GM19238 (cell line): ENCODE measurements at regions not wholly inside any gene's neighbourhood (a gene's known extent, or its start where the extent isn't known, plus 50 kb on each side); places are given as distances from the start of the nearest gene placed in this dataset.
A peak's percentile ranks its signal among the peaks of the same experiment; 100 is the strongest.

Source experiments
- DNase-seq: peaks from one replicate; pipeline ENCODE4 v3.0.0; 2011; ENCODE audit warnings: low spot score; ENCODE audit not compliant: insufficient read length

DNA sequence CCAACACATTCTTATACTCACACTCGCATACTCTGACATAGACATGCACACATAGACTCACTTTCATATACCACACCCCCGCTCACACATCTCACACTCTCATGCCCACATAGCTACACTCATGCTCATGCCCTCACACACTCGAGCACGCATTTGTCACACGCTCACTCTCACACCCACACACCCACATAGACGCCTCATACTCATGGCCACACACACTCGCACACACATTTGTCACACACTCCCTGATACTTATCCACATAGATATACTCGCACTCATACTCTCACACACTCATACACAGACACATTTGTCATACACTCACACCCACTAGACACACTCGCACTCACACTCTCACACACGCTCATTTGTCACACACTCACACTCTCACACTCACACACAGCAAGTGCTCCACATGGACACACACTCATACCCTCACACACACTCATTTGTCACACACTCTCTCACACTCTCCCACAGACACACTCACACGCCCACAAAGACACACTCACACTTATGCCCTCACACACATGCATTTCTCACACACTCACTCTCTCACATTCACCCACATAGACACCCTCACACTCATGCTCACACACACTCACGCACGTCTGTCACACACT, 50.9 kb downstream of the TNP1 start:
- no peak for DNase-seq

DNA sequence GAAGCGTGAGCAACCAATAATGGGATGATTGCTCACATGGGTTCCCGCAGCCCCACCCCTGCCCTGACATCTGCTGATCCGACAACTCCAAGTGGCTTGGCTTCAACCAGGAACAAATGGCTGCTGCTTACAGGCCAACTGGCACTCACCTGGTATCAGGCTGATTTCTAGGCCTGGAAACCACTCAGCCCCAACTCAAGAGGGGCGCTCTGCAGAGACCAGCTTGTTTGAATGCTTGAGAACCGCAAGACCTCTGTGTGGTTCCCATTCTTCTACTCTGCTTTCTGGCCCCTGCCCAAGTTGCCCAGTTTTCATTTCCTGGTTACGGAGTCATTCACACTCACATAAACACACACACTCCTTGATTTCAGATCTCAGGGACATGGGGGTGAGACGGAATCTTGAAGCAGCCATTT, 52.0 kb downstream of the TNP1 start:
- DNase-seq = no peak

GRCh38 chr2:216804357-216805350, 55.2 kb downstream of the TNP1 start:
- DNase-seq = no peak

DNA sequence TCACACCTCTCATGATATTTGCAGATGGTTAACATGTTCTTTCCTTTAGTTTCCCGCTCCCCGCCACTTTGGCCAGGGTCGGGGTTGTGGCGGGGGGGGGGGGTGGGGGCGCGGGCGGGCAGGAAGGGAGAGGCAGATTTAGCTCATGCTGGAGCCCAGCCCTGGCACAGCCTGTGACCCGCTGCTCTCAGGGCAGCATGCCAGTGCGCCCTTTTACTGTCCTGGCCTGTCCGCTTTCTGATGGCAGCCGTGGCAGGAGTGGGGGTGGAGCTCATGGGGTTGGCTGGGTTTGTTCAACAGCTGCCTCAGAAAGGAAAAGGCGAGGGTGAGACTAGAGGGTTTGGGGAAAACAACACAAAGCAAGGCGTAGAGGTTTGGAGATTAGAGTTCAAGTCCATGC, 56.1 kb downstream of the TNP1 start:
- no peak for DNase-seq

DNA sequence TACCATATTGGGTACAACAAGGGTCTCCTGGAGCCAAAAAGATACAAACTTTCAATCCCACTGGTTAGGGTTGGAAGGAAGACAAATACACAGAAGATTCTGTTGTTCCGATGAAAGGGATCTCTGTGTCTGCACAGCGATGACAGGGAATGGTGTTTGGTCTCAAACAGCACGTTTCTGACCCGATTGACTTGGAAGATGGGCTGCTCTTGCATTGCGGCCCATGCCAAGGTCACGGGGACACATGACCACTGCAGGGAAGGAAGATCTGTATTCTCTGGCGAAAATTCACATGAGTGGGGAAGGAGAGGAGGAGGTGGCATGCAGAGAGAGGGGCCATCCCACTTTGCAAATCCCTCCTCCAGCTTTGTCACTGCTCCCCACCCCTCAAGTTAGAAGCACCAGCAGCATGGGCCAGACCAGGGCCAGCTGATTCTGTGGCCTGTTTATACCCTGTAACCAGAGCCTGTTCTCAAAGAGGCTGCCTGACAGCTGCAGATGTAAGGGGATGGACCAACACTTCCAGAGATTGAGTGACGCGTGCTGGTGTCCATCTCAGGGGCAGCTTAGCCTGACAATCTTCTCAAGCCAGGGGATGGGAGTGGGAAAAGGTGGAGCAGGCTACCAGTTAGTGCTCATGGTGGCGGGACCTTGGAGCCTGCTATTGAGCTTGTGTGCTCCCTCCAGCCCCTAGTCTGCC, 57.2 kb downstream of the TNP1 start:
- no peak for DNase-seq

GRCh38 chr2:216800836-216801235, 59.0 kb downstream of the TNP1 start:
- no peak for DNase-seq

DNA sequence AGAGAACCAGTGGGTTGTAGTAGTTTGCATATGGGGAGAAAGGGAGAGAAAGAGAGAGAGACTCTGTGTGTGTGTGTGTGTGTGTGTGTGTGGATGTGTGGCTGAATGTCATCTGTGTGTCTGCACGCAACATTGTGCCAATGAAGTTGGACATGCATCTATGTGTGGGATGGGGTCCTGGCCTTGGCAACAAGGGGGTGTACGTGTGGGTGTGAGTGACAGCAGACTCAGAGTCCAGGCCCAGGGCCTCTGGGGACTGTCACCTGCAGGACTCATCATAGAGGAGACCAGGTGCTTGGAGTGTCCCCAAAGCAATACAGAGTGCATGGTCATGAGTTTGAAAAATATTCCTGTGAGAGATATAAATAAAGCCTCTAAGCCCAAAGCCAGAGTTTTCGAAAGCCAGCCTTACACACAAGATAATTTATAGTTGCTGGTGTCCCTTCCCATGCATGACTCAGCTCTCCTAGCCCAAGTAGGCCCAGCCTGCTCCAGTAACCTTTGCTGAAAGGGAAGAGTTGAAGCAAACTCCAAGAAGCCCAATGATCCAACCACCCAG, 59.9 kb downstream of the TNP1 start:
- DNase-seq = no peak

GRCh38 chr2:216796115-216796840, 63.6 kb downstream of the TNP1 start:
- no peak for DNase-seq

GRCh38 chr2:216793386-216793785, 66.5 kb downstream of the TNP1 start:
- no peak for DNase-seq

DNA sequence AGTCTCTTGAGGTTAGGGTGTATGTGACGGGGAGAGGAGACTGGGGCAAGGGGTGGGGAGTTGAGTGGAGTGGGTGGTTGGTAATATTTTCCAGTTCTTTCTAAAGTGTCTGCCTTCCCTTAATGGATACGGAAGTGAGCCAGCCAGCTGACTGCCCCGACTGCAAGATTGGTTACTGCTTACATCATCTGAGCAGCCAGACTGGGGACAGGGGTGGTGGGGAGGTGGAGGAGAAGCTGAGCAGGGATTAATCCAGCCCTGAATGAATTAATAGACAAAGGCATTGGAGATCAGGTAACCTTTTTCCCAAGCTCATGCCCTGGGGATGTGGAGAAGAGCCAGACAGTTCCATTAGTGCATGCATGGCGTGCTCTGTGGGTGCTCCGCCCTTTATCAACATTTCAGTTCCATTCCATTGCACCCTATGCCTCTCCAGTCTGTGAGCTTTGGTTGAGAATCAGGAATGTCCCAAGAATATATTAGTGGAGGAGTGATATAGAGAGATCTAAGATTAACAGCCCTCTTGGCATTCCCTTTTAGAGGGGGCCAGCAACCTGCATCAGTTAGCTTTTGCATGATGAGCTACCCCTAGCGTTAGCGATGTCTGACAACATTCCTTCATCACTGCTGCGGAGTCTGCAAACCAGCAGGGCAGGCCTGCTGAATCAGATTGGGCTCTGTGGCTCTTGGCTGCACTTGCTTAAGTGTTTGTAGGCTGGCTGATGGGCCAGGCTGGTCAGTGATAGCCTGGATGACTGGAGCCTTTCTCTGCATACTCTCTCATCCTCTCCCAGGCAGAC, 67.4 kb downstream of the TNP1 start:
- no peak for DNase-seq

- no peak for DNase-seq
These were observed 68.6 kb downstream of the TNP1 start for GRCh38 chr2:216791303-216791702.

GRCh38 chr2:216789081-216789480, 70.8 kb downstream of the TNP1 start:
- no peak for DNase-seq

- no peak for DNase-seq
These were observed 71.9 kb downstream of the TNP1 start for GRCh38 chr2:216787851-216788540.

GRCh38 chr2:216786676-216787075, 73.2 kb downstream of the TNP1 start:
- DNase-seq = no peak

DNA sequence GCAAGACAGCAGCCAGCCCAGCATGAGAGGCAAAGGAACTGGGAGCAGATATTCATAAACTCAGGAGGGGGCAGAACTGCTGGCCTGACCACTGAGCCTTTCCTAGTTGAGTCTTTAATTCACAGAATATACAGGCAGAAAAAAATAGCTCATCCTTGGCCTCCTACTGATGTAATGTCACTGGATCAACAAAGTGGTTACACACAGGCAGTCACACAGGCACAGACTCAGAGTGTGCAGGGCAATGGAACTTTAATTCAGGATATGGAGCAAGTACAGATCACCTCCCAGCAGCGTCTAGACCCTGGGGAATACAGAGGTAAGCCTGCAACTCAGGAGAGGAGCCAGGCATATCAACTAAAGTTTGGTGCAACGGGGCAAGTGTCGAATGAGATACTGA, 75.4 kb downstream of the TNP1 start:
- DNase-seq = no peak

DNA sequence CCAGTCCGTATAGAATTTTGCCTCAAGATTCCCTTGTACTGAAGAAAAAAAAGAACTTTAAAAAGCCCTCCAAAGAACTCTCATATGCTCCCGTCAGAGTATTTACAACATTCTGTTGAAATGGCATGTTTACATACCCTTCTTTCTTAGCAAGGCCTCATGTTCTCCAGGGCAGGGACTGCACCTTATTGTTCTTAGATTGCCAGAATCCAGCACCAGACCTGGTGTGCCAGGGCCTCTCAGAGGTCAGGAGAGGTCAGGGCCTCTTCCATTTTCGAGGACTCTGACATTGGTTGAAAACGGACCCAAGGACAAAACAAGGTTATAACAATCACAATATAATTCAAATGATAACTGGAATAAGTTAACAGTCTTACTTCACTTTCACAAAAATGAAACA, 78.2 kb downstream of the TNP1 start:
- no peak for DNase-seq

- no peak for DNase-seq
These were observed 79.0 kb downstream of the TNP1 start for GRCh38 chr2:216780843-216781242.

DNA sequence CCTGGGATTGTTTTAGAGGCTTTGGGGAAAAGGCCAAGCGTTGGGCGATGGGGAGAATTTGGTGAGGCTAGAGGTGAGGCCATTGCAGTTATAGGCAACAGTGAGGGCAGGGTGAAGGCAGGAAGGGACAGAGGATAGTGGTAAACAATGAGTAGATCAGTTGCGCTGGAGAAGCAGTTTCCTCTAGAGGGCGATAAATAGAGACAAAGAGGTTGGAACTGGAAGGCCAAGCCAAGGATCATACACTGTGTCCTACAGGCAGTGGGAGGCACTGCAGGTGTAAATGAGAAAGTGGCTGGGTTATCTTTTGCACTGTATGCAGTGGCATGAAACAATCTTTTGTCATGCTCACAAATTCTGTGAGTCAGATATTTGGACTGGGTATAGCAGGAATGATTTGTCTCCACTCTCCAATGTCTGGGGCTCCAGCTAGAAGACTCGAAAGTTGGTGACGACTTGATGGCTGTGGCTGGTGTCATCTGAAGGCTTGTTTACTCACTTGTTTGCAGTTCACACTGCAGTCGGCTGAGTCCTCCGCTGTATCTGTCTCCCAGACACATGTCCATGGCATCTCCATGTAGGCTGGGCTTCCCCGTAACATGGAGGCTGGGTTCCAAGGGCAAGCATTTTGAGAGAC, 82.1 kb downstream of the TNP1 start:
- DNase-seq = peak; percentile 49
